ENCODE measurements at regions not wholly inside any gene's neighbourhood (a gene's known extent, or its start where the extent isn't known, plus 50 kb on each side); places are given as distances from the start of the nearest gene placed in this dataset.

GRCh38 chr11:131041331-131042040 lies 125.2 kb upstream of the SNX19 start:
- Histone ChIP-seq H3K36me3 (no peaks in the 10 kb centered on the region), H3K4me3 (ENCODE audit: low read depth, low read length) (no peak overlapping the region), H3K27ac (no peak overlapping the region), H3K9me3 (ENCODE audit: severe bottlenecking) (no peaks in the 10 kb centered on the region), H3K27me3 (ENCODE audit: insufficient read depth, low read depth, severe bottlenecking) (no peaks in the 10 kb centered on the region)
- no peak for DNase-seq
- no peak for TF ChIP-seq CTCF (IDR thresholded peaks at IDR 0.05; ENCODE audit: low read depth, low read length)

DNA sequence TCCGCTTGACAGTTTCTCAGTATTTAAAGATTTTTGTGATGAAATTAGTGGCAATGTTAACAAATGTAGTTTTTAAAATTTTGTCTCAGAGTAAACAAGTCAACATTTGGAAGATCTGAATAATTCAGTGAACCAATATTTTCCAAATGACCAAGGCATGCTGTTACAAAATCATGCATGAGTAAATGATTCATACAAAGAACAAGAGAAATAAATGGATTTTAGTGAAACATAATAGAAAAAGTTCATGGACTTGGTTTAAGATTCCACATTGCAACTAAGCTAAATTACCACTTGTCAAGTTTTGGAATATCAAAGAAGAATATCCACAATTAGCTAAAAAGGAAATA lies 125.7 kb upstream of the SNX19 start:
- no peak overlapping the region for H3K27ac ChIP-seq
- no peaks in the 10 kb centered on the region for H3K36me3 ChIP-seq
- no peaks in the 10 kb centered on the region for H3K9me3 ChIP-seq (ENCODE audit: severe bottlenecking)
- no peak overlapping the region for H3K4me3 ChIP-seq (ENCODE audit: low read depth, low read length)
- TF ChIP-seq CTCF (IDR thresholded peaks at IDR 0.05; ENCODE audit: low read depth, low read length), result no peak
- no peaks in the 10 kb centered on the region for H3K27me3 ChIP-seq (ENCODE audit: insufficient read depth, low read depth, severe bottlenecking)
- no peak for DNase-seq

DNA sequence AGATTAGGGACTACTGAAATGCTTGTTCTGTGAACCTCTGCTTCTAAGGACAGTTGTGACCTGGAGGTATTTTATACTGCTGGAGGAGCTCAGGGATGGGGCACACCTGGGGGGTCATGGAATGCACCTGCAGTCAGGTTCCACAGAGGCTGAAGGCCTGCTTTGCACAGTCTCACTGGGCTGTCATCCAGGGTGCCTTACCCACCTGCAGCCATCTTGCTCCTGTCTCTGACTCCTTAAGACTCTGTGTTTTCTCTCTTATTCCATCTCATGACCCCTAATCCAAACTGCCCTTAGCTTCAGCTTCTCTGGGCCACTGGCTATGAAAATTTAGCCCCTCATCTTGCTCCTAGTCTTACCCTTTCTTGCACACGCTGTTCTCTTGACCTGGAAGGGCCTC lies 127.0 kb upstream of the SNX19 start:
- no peak overlapping the region for H3K4me3 ChIP-seq (ENCODE audit: low read depth, low read length)
- H3K27me3 ChIP-seq (ENCODE audit: insufficient read depth, low read depth, severe bottlenecking), result no peaks in the 10 kb centered on the region
- no peak for DNase-seq
- no peaks in the 10 kb centered on the region for H3K36me3 ChIP-seq
- H3K27ac ChIP-seq, result no peak overlapping the region
- H3K9me3 ChIP-seq (ENCODE audit: severe bottlenecking), result no peaks in the 10 kb centered on the region
- no peak for TF ChIP-seq CTCF (IDR thresholded peaks at IDR 0.05; ENCODE audit: low read depth, low read length)

GRCh38 chr11:131044851-131045250 lies 128.6 kb upstream of the SNX19 start:
- DNase-seq, result no peak
- TF ChIP-seq CTCF (IDR thresholded peaks at IDR 0.05; ENCODE audit: low read depth, low read length), result no peak
- no peaks in the 10 kb centered on the region for H3K27me3 ChIP-seq (ENCODE audit: insufficient read depth, low read depth, severe bottlenecking)

DNA sequence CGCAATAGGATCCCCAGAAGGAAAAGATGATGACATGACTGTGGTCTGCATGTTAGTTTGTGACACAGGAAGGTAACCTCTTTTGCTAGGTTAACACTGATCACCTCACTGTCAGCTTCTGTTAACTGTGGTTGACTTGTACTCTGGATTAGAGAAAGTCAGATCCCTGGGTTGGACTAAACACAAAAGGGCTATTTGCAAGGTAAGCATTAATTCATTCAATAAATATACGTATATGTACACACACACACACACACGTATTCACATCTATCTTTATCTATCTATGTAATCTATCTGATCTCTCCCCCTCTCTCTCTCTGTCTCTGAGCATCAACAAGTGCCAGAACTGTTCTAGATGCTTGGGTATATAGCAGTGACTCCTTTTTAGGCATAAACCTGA lies 136.1 kb upstream of the SNX19 start:
- no peaks in the 10 kb centered on the region for H3K27me3 ChIP-seq (ENCODE audit: insufficient read depth, low read depth, severe bottlenecking)
- no peak for TF ChIP-seq CTCF (IDR thresholded peaks at IDR 0.05; ENCODE audit: low read depth, low read length)
- H3K27ac ChIP-seq, result no peak overlapping the region
- H3K36me3 ChIP-seq, result no peaks in the 10 kb centered on the region
- DNase-seq, result no peak
- no peak overlapping the region for H3K4me3 ChIP-seq (ENCODE audit: low read depth, low read length)
- H3K9me3 ChIP-seq (ENCODE audit: severe bottlenecking), result no peaks in the 10 kb centered on the region

More at GRCh38 chr11:131044851-131045250, 128.6 kb upstream of the SNX19 start:
- Histone ChIP-seq H3K4me3 (ENCODE audit: low read depth, low read length) (no peak overlapping the region), H3K36me3 (no peaks in the 10 kb centered on the region), H3K27ac (no peak overlapping the region), H3K9me3 (ENCODE audit: severe bottlenecking) (no peaks in the 10 kb centered on the region)

GRCh38 chr11:131056036-131056435 lies 139.8 kb upstream of the SNX19 start:
- no peak overlapping the region for H3K4me3 ChIP-seq (ENCODE audit: low read depth, low read length)
- no peaks in the 10 kb centered on the region for H3K36me3 ChIP-seq
- no peaks in the 10 kb centered on the region for H3K9me3 ChIP-seq (ENCODE audit: severe bottlenecking)
- no peak for TF ChIP-seq CTCF (IDR thresholded peaks at IDR 0.05; ENCODE audit: low read depth, low read length)
- DNase-seq, result no peak
- no peak overlapping the region for H3K27ac ChIP-seq
- H3K27me3 ChIP-seq (ENCODE audit: insufficient read depth, low read depth, severe bottlenecking), result no peaks in the 10 kb centered on the region

Data from WERI-Rb-1 (cell line).